C4-2B (cell line): ENCODE measurements at regions not wholly inside any gene's neighbourhood (a gene's known extent, or its start where the extent isn't known, plus 50 kb on each side); places are given as distances from the start of the nearest gene placed in this dataset.
"Not testable (repeated sequence)": the region's sequence is repeated elsewhere in the genome, so short reads cannot be mapped to it uniquely, and the experiment has no call there.

Experiments used
- CTCF ChIP-seq: fragments of 450-650 bp; conservative IDR thresholded peaks from 2 replicates; pipeline ENCODE4 v1.5.1; 2017; ENCODE audit warnings: mild to moderate bottlenecking
- ZFX ChIP-seq: fragments of 450-650 bp; IDR thresholded peaks from 2 replicates; pipeline ENCODE4 v1.6.1; 2017

GRCh38 chr3:193069732-193070131 is 152.1 kb upstream of the MB21D2 start:
- TF ChIP-seq CTCF, ZFX: not testable (repeated sequence)
